HG02885 (cell line): ENCODE measurements at regions not wholly inside any gene's neighbourhood (a gene's known extent, or its start where the extent isn't known, plus 50 kb on each side); places are given as distances from the start of the nearest gene placed in this dataset.
"Not testable (repeated sequence)": the region's sequence is repeated elsewhere in the genome, so short reads cannot be mapped to it uniquely, and the experiment has no call there.

ENCODE experiments used
- ATAC-seq: cut with Tn5 transposase; IDR thresholded peaks from one replicate; pipeline ENCODE4 v1.9.1; 2021; ENCODE audit warnings: mild to moderate bottlenecking; ENCODE audit not compliant: unreplicated experiment, poor library complexity

DNA sequence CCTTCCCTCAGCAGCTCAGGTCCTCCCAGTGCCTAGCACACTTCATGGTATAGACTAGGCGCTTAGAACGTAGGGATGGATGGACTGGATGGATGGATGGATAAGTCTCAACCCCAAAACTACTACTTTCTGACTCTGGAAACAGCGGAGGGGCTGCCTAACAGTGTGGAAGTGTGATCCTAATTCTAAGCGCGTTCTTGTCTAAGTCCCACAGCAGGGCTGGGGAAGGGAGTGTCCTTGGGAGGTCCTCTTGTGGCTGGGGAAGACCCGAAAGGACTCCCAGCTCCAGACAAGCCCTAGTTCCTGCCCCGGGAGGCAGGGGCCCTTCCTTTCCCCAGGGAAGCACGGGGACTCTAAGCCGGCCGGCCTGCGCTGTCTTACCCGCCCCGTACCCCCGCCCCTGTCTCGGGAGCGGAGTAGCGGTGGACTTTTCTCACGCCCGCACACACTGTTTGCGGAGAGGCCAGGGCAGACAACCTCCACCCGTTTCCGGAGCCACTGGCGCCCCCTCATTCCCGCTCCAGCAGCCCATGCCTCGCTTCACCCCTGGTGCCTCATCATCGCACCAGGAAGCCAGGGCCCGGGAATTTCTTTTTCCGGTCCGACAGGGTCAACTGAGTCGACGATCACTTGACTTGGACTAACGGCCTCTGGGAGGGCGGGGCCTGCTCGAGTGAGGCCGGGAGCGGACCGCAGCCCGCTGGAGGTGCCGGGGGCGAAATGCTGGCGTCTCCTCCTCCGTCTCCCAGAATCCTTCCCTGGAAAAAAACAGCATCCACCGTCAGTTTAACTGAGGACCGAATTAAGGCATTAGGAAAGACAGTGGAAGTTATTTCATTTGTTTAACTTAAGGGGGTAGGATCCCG, 133.3 kb downstream of the TBC1D2B start:
- no peak for ATAC-seq

DNA sequence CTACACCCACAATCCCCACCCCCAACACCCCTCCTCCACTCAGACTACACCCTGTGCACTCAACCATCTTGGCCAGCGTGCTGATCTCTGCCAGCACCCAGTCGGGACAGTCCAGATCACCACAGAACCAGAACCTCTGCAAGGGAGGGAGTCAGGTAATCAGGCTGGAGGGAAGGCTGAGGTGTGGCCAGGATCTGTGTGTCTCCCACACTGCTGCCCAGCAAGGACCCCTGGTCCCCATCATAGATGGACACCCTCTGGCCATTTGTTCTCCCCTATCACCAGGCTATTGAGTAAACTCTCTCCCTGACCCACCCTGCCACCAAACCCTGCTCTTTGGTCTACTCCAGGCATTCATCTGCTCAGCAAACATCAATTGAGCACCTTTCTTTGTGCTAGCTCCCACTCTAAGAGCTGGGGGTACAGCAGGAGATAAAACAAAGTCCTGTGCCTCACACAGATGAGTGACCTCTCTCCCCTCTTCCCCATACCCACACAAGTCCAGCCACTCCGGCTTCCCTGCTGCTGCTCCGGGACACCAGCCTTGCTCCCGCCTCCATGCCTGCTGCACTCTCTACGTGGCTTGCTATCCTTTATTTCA, 134.8 kb downstream of the TBC1D2B start:
- no peak for ATAC-seq

DNA sequence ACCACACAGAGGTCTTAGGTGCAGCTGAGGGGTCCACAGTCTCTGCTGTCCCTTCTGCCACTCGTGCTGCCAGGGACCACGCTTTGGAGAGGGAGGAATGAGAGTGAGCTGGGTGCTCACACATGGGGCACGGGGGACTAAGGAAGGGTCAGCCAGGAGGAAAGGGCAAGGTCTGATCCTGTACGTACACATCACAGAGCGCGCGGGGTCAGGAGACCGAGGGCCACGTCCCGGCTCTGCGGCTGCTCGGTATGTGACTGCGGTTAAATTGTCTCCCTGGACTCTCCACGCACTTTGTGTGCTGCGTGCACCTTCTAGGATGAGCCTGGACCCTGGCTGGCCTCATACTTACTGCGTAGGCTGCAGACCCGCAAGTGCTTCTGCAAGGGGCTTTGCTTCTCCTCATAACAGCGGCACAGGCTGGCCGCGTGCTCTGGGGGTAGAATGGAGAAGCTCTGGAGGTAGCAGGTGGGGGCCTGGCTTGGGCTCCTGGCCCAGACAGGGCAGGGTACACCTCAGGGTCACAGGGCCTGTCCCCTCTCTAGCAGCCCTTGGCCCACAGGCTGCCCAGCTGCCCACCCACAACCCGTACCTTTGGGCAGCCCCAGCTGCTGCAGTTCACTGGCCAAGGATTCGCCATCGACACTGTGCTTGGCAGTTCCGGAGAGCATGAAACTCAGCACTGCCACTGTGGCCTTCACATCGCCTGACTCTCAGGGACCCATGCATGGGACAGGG, 136.3 kb downstream of the TBC1D2B start:
- not testable (repeated sequence) for ATAC-seq

DNA sequence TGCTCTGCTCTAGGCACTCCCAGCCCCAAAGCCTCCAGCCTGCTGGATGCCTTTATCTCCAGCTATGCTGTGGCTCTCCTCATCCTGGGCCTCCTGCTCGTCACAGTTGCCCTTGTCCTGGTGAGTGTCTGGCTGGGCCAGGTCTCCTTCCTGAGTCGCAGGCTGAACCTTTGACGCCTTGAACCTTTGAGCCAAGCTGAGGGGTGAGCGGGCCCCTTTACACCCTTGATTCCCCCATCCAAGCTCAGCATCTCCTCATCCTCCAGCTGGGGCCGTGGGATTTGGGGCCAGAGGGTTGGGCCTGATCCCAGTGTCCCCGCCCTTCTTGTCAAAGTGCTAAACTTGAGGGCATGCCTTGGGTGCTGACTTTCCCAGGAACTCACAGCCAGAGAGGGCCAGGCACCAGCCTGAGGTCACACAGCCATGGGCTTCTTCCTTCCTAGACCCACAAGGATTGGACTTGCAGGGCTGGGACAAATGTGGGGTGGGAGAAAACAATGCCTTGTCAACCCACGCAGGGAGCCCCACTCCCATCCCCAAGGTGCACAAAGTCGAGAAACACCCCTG, 137.0 kb downstream of the TBC1D2B start:
- ATAC-seq: no peak

DNA sequence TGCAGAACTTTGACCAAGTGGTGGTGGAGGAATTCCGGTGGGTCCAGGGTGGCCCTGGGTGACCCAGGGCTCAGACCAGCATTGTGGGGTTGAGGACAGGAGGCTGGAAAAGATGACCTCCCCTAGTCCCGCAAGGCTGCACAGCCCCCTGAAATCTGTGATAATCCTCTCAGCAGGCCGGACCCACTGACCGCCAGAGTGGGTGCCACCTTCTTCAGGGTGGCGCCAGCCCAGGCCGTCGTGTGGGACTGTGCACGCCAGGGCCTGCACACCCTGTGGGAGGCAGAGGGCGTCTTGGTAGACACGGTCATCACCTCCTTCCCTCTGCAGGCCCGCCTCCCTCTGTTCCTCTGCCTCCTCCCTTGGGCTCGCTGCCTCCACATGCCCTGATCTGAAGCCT, 137.7 kb downstream of the TBC1D2B start:
- ATAC-seq: no peak

DNA sequence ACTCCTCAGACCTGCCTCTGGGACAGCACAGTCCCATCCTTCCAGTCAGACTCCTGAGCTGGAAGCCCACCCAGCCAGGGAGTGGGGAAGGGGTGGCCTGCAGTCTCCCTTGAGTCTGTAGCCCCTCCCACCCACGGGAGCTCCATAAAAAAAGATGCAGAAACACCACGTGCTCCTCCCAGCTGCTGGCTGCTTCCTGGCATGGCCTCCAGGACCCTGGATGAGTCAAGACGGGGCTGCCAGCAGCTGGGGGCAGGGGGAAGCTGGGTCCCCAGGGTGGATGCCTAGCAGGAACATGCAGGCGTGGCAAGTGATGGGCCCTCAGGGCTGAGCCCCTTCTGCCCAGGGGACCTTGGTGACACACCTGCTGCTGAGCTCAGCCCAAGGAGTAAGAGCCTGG, 138.5 kb downstream of the TBC1D2B start:
- ATAC-seq: not testable (repeated sequence)

DNA sequence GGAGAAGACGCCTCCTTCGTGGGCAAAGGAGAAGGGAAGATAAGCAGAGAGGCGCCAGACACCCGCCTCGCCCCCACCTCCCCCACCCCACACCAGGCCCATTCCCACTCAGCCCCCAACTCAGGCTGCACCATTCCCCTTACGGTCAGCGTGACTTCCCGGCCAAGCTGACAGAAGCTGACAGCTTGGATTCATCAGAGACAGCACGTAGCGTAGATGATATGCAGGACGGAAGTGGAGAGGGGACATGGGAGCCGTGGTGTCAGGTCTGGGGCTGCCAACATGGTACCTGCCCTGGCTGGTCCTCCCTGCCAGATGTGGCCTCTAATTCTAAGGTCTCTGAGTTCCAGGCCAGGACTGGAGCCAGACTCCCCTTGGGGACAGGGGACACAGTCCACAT, 139.0 kb downstream of the TBC1D2B start:
- not testable (repeated sequence) for ATAC-seq

DNA sequence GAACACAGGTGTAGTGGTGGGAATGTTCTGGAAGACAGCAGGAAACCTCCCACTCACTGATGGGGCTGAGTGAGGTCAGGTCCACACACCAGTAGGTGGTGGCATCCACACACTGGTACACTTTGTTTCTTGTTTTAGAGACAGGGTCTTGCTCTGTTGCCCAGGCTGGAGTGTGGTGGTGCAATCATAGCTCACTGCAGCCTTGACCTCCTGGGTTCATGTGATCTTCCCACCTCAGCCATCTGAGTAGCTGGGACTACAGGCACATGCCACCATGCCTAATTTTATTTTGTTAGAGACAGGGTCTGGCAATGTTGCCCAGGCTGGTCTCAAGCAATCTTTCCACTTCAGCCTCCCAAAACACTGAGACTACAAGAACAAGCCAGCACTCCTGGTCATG, 140.9 kb downstream of the TBC1D2B start:
- not testable (repeated sequence) for ATAC-seq

DNA sequence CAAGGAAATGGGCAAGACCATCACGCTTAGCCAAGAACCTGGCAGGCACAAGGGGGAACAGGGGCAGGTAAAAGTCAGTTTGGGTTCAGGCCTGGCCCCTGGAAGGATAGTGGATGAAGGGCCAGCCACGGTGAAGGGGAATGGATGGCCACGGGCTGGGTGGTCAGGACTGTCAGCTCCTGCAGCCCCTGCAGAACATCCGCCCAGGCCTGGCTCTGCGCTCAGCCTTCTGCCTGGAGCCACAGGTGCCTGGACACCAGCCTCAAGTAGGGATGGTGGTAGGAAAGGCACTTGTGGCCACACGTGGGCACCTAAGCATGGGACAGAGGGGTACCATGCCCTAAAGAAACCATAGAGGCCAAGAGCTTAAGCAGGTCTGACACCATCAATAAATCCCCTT, 143.0 kb downstream of the TBC1D2B start:
- not testable (repeated sequence) for ATAC-seq

DNA sequence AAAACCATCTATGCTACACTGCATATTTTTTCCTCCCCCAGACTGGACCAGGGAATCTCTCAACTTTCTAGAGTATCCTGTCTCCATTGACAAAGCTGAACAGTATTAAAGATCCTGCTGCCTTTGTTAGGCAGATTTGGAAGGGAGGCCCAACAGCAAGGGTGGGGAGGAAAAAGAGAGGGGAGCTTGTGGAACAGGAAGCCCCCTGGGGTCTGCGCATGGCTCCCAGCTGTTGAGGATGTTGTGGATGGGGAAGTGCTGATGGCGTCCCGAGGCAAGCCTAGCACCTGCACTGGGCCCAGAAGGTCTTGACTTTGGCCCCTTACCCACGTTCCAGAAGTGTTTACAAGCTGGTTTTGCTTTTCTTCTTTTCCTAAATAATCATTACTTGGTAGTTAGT, 146.6 kb downstream of the TBC1D2B start:
- not testable (repeated sequence) for ATAC-seq

DNA sequence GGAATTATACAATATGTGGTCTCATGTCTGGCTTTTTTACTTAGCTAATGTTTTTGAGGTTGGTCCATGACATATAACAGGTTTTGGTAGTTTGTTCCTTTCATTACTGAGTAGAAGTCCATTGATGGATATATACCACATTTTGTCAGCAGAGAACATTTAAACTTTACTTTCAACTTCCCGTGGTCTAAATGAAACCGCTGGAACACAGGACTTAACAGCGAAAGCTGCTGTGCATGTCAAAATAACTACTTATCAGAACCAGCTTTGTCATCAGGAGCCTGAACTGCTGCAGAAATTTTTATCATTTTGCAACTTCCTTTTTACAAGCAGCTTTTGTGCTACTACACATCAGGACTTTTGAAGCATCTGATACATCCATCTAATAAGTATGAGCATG, 147.0 kb downstream of the TBC1D2B start:
- not testable (repeated sequence) for ATAC-seq

DNA sequence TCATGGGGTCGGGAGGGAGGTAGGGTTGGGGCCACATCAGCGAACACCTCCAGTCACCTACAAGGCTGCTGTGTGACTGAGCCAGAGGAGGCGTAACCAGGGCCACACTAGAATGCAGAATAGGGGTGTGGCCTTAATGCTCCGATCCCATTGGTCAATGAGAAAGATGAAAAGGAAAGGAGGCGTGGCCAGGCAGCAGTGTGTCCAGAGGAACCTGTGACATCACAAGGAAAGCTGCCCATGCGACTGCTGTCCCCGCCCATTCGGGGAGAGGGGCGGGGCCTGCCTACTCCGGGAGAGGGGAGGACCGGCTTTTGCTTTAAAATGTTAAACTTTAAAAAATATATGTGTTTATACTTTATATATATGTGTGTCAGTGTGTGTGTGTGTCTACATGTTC, 150.7 kb downstream of the TBC1D2B start:
- not testable (repeated sequence) for ATAC-seq

DNA sequence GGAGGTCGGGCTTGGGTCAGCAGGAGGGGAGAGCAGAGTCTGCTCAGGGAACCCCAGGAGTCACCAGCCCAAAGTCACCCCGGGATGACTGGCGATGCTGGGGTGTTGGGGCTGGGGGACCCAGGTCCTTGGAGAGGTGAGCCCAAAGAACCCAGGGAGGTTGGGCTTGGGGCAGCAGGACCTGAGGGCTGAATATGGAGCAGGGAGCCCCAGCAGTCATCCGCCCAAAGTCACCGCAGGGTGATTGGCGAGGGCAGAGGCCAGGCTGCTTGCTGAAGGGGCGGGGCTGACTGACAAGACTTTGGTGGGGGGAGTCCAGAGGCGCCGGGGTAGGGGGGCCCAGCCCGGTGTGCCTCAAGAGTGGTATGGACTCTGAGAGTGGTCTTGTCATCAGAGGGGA, 151.2 kb downstream of the TBC1D2B start:
- not testable (repeated sequence) for ATAC-seq

DNA sequence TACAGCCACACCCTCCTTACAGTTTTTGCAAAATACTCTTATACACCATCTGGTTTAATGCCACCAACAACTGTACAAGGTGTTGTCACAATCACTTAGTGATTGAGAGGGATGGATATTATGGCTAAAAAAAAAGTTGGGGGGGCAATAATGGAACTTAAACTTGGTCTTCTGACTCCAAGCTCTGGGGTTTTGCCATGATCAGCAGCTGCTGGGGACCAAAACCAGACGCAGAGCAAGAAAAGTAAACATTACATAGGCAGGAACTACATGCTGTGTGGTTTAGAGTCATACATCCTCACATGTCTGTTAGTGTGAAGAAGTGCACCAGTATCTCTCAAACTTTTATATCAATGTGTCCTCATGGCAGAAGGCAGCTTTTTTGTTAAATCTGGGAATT, 152.4 kb downstream of the TBC1D2B start:
- ATAC-seq: not testable (repeated sequence)

DNA sequence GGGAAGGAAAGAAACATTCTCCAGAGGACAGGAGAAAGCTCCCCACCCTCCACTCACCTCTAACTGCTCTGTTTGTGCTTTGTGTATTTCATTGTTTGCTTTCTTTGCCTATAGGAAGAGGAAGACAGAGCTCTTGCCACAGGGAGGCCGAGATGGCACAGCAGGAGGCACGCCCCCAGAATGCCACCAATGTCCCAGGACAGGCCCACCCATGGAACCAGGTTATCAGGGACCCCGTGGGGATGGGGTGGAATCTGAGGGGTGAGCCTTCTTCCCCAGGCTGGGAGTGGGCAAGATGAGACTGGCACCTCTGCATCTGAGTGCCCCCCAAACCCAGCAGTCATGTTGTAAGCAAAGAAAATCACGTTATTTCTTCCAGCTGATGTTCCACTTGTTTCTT, 155.8 kb downstream of the TBC1D2B start:
- ATAC-seq: no peak

DNA sequence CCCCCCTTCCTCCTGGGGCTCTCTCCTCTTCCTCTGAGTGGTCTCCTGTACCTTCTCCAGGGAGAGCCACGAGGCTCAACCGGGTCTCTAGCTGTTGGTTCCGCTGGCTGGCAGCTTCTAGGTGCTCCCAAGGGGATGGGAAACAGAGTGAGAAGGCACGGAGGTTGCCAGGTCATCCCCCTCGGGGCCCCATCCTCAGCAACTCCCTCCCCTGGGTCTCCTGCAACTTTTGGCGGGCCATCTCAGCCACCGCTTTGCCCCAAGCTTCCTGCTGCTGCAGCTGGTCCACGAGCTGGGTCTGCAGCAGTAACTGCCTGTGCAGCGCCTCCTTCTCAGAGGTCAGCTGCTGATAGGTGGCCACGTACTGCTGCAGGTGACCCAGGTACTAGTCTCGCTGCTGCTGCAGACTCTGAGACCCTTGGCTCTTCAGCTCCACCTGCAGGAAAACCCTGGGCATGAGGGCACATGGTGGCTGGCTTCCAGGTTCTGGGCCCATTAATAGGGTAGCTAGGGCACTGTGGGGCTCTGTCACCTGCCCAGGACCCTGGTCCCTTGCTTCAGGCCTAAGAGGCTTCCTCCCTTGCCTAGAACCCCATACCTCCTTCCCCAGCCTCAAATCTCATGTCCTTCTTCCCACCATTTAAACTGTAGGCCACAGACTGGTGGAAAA, 160.4 kb downstream of the TBC1D2B start:
- not testable (repeated sequence) for ATAC-seq

DNA sequence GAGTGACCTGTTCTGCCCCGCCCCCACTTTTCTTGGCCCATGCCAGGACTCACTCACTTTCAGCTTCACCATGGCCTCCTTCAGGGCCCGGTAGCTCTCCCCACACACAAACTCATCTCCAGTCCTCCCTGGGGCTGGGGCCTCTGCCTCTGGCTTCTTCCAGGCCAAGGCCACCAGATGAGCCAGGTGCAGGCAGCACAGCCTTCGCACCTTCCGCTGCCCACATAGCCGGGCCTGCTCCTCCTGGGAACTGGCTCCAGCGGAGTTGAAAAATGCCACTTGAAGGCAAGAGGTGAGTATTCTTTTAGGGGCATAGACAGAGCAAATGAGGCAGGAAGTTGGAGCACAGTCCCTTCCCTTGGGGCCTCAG, 161.6 kb downstream of the TBC1D2B start:
- not testable (repeated sequence) for ATAC-seq

DNA sequence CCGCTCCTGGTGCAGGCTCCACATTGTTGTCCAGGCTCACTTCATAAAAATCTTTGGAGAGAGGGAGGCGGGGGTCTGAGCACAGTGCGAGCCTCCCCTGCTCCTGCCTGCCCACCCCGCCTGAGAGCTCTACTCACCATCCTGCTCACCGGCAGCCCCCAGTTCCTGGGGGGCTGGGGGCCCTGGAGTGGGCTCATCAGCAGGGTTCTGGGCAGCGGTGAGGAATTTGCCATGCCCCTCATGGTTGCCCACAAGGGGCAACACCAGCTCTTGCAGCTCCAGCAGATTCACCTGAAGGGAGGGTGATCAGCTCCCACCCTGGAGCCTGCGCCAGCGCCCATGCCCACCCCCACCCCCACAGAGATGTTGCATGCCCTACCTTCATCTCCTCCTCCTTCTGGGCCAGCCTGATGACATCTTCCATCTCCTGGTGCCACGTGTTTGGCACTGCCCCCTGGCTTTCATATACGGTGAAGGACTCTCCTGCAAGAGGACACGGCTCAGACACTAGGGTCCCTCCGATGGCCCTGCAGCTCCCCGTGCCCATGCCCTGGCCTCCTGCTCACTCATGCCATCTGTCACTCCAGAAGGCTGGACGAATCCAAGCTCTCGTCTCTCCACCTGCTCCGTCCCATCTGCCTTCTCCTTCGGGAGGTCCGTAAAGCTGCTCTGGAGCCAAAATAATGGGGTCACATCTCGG, 162.1 kb downstream of the TBC1D2B start:
- ATAC-seq: no peak

DNA sequence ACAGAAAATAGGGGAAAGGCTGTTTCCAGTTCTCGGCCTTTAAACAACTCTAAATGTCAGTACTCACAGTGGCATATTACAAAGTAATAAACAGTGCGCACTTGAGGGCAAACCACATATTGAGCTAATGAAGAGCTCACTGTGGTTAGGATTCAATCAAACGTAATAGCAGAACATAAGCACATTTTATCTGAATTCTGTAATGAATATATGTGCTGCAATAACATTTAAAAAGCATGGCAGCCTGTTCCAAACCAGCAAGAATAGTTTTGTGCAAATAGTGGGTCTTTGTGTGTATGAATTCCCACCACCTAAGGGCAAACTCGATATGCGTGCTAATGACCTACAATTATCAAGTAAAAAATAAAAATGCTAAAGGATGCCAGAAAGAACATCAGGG, 163.0 kb downstream of the TBC1D2B start:
- not testable (repeated sequence) for ATAC-seq
